GM12874 (cell line): ENCODE measurements at regions not wholly inside any gene's neighbourhood (a gene's known extent, or its start where the extent isn't known, plus 50 kb on each side); places are given as distances from the start of the nearest gene placed in this dataset.

Experiments
- TF ChIP-seq, protein P1 (sequence below): IDR thresholded peaks from 2 replicates; pipeline ENCODE4 v1.5.1; 2011; ENCODE audit warnings: low read depth, mild to moderate bottlenecking, control low read depth, low read length, moderate library complexity; ENCODE audit not compliant: insufficient read depth

DNA sequence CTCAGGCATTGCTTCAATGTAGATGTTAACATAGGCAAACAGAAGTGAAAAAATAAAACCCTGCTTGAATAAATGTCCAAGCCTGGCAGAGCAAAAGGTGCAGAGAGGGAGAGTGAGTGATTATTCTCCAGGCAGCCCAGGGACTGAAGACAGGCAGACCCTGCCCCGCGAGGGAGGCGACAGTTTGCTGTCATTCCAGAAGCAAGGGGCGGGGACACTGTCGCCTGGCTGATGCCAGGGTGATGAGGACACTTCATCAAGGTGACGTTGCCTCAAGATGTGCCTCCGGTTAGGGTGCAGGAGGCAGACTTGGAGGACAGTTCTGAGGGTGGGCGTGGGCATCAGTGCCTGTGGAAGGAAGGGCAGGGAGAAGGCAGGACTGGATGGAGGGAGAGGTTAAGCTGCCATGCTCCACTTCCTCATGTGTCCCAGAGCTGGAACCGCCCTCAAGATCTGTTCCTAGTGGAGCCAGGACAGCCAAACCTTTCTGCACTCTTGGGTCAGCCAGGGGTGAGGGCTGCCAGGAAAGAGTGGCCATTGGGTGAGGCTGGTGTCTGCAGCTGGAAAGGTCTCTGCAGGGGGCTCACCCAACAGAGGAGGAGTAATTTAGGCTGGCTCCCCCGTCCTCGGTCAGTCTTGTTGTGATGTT is 560.5 kb upstream of the MKI67 start:
- TF ChIP-seq, protein P1, sequence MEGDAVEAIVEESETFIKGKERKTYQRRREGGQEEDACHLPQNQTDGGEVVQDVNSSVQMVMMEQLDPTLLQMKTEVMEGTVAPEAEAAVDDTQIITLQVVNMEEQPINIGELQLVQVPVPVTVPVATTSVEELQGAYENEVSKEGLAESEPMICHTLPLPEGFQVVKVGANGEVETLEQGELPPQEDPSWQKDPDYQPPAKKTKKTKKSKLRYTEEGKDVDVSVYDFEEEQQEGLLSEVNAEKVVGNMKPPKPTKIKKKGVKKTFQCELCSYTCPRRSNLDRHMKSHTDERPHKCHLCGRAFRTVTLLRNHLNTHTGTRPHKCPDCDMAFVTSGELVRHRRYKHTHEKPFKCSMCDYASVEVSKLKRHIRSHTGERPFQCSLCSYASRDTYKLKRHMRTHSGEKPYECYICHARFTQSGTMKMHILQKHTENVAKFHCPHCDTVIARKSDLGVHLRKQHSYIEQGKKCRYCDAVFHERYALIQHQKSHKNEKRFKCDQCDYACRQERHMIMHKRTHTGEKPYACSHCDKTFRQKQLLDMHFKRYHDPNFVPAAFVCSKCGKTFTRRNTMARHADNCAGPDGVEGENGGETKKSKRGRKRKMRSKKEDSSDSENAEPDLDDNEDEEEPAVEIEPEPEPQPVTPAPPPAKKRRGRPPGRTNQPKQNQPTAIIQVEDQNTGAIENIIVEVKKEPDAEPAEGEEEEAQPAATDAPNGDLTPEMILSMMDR, result no peak

DNA sequence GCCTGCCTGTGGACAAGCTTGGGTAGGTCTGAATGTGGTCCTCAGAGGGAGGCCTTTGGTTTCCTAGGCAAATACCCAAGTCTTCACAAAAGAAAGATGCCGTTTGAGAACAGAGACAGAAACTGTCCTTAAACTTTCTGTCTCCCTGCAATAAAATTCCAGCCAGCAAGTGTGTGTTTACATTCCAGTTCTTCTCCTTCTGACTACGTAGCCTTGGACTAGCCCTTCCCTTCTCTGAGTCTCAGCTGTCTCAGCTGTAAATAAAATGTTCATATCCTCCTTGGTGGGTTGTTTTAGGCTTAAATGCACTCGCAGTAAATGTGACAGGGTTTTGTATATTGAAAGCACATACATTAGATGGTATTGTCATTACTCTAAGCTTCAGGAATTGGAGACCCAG is 561.2 kb upstream of the MKI67 start:
- TF ChIP-seq, protein P1, result no peak

DNA sequence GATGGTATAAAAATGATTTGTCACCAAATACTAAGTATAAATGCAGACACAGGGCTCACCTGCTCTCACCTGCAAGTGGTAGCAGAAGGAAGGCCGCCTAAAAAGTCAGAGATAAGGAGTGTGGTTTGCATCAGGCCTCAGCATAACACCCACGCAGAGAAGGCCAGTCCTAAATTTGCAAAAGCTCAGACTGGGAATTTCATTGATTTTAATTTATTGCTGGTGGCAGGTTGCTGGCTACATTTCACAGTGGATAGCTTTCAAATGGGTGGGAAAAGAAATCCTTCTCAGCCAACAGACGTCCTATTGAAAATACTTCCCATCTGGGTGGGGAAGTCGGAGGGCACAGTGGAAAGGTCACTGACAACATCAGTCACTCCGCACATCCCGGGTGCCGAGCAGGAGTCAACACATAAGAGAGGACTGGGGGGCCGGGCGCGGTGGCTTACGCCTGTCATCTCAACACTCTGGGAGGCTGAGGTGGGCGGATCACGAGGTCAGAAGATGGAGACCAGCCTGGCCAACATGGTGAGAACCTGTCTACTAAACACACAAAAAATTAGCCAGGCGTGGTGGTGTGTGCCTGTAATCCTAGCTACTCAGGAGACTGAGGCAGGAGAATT is 561.8 kb upstream of the MKI67 start:
- TF ChIP-seq, protein P1, result no peak

DNA sequence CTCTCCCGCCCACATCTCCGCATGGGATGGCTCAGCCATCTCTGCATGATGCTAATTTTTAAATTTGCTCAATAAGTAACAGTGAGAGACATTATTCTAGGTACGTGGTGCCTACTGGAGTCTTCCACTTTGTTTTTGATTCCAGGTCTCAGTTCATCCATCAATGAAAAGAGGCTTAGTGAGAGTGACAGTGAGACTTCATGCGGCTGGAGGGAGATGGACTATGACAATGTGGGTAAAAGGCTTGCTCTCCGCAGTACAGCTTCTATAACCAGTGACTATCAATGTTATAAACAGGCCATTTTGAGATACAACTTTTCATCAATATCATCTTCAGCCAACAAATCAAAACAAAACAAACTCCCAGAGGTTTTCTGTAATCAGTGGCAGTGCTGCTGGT is 563.4 kb upstream of the MKI67 start:
- TF ChIP-seq, protein P1, result no peak

DNA sequence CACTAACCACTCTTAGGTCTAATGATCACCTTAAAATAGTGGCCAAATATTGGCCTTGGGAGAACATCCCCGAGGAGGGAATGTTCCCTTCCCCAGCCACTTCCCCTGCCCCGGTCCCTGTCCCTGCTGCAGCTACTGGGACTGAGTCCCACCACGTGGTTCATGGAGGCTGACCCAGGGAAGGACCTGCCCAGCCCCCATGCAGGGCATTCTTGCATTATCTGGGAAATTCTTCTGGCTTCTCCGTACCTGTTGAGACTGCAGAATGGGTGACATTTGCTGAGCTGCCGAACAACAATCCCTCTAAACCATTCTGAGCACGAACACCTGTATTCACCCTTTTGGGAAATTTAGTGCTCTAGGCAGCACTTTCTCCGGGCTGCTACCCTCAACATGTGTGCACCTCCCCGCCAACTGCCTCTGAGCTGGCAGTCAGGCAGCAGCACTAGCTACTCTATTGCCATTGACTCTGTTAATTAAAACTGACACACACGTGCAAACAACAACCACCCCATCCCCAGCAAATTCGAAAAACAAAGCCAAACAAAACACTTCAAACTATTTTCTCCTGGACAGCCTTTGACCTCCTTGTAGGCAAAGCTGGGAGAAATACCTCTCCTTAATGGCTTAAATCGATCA is 567.4 kb upstream of the MKI67 start:
- TF ChIP-seq, protein P1, result no peak

DNA sequence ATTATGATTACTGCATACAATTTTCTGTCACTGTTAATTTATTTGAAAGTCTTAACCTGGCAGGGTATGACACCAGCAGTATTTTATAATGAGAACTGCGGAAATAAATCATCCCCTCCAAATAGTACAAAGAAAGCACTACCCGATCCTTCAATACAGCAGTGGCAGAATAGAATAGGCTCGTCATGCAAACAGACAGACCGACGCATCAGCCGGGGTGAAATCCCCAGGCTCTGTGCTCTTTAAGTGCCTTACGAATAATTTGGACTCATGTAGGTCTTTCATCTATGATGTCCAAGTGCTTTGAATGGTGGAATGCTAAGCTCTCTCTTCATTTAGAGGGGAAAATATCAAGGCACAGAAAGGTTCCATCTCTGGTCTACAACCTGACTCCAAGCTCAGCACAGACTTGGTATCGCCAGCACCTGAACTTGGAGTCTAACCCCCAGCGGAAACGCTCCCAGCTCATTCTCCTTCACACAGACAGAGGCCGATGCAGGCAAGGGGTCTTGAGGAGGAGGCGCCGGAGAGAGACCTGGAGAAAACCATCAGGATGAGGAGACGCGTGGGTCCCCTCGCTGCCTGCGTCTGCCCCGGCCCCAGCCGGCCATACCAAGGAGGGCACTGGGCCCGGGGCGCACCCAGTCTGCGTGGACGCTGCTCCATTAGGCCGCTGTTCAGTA is 568.1 kb upstream of the MKI67 start:
- TF ChIP-seq, protein P1, result no peak
